WTC11 (cell line): ENCODE measurements at regions not wholly inside any gene's neighbourhood (a gene's known extent, or its start where the extent isn't known, plus 50 kb on each side); places are given as distances from the start of the nearest gene placed in this dataset.

Experiments used
- ATAC-seq: fragments of 200-7000 bp; cut with Tn5 transposase; 2 replicates; pipeline ENCODE4 v1.10.0; 2021; ENCODE audit warnings: mild to moderate bottlenecking, moderate library complexity
- CTCF ChIA-PET: fragments of 300-600 bp; sonication (Branson Sonifier 250); formaldehyde crosslinking; loops from one replicate; lab custom pipeline; 2021; ENCODE audit warnings: antibody characterized with exemption; lab: Charles Lee
- POLR2A ChIA-PET: fragments of 350-600 bp; sonication (Branson Sonifier 250); formaldehyde crosslinking; loops from one replicate; lab custom pipeline; 2021; ENCODE audit warnings: antibody characterized with exemption; lab: Charles Lee
- DNase-seq: peaks from one replicate; pipeline ENCODE4 v3.0.0; 2021; ENCODE audit warnings: low spot score
- H3K27ac Mint-ChIP-seq: 2 replicates; pipeline ENCODE4 v1.8.0; 2021; ENCODE audit warnings: mixed read lengths
- H3K27me3 Mint-ChIP-seq: 2 replicates; pipeline ENCODE4 v1.8.0; 2021; ENCODE audit warnings: low read depth, mild to moderate bottlenecking, moderate library complexity, mixed read lengths
- H3K36me3 Mint-ChIP-seq: 2 replicates; pipeline ENCODE4 v1.8.0; 2021; ENCODE audit warnings: mixed read lengths
- H3K4me1 Mint-ChIP-seq: 2 replicates; pipeline ENCODE4 v1.8.0; 2022; ENCODE audit warnings: mixed read lengths
- H3K4me3 Mint-ChIP-seq: 2 replicates; pipeline ENCODE4 v1.8.0; 2021; ENCODE audit warnings: mild to moderate bottlenecking, moderate library complexity, mixed read lengths
- H3K9me3 Mint-ChIP-seq: 2 replicates; pipeline ENCODE4 v1.8.0; 2021; ENCODE audit warnings: mixed read lengths
- ARID4B ChIP-seq: sonication (generic); formaldehyde crosslinking; IDR thresholded peaks from 2 replicates; pipeline ENCODE4 v1.8.0; 2023; ENCODE audit warnings: missing genetic modification reagents, mild to moderate bottlenecking, borderline replicate concordance
- CREM ChIP-seq: sonication (generic); formaldehyde crosslinking; IDR thresholded peaks from 2 replicates; pipeline ENCODE4 v1.8.1; 2022; ENCODE audit warnings: mild to moderate bottlenecking, missing genetic modification reagents, moderate library complexity
- E2F4 ChIP-seq: sonication (generic); formaldehyde crosslinking; IDR thresholded peaks from 2 replicates; pipeline ENCODE4 v1.8.1; 2022; ENCODE audit warnings: low read depth, mild to moderate bottlenecking, moderate library complexity, missing genetic modification reagents, borderline replicate concordance
- HMGXB4 ChIP-seq: sonication (generic); formaldehyde crosslinking; IDR thresholded peaks from 2 replicates; pipeline ENCODE4 v1.8.1; 2023; ENCODE audit warnings: mild to moderate bottlenecking, moderate library complexity, missing genetic modification reagents
- IRF2 ChIP-seq: sonication (generic); formaldehyde crosslinking; IDR thresholded peaks from 2 replicates; pipeline ENCODE4 v1.8.0; 2022; ENCODE audit warnings: low read depth, missing genetic modification reagents, borderline replicate concordance
- JUN ChIP-seq: sonication (generic); formaldehyde crosslinking; IDR thresholded peaks from 2 replicates; pipeline ENCODE4 v1.8.0; 2023; ENCODE audit warnings: mild to moderate bottlenecking, missing genetic modification reagents
- KAT7 ChIP-seq: sonication (generic); formaldehyde crosslinking; IDR thresholded peaks from 2 replicates; pipeline ENCODE4 v1.8.1; 2023; ENCODE audit warnings: missing genetic modification reagents, mild to moderate bottlenecking, borderline replicate concordance
- RELA ChIP-seq: sonication (generic); formaldehyde crosslinking; IDR thresholded peaks from 2 replicates; pipeline ENCODE4 v1.8.1; 2022; ENCODE audit warnings: missing genetic modification reagents, mild to moderate bottlenecking, borderline replicate concordance
- SOX15 ChIP-seq: fragments of 250-450 bp; sonication (Bioruptor Pico); IDR thresholded peaks from 2 replicates; pipeline ENCODE4 v1.9.0; 2021; ENCODE audit warnings: mild to moderate bottlenecking
- TCF7 ChIP-seq: sonication (generic); formaldehyde crosslinking; IDR thresholded peaks from 2 replicates; pipeline ENCODE4 v1.8.0; 2022; ENCODE audit warnings: mild to moderate bottlenecking, low read depth, missing genetic modification reagents, moderate library complexity
- ZBTB21 ChIP-seq: sonication (generic); formaldehyde crosslinking; IDR thresholded peaks from 2 replicates; pipeline ENCODE4 v1.8.1; 2023; ENCODE audit warnings: mild to moderate bottlenecking, missing genetic modification reagents, borderline replicate concordance
- ZNF138 ChIP-seq: sonication (generic); formaldehyde crosslinking; conservative IDR thresholded peaks from 2 replicates; pipeline ENCODE4 v1.8.1; 2022; ENCODE audit warnings: mild to moderate bottlenecking, moderate library complexity, missing genetic modification reagents
- ZNF423 ChIP-seq: fragments of 250-450 bp; sonication (Bioruptor Pico); IDR thresholded peaks from 2 replicates; pipeline ENCODE4 v2.1.2; 2022; ENCODE audit warnings: mild to moderate bottlenecking, moderate library complexity
- ZNF671 ChIP-seq: fragments of 250-450 bp; sonication (Bioruptor Pico); IDR thresholded peaks from 2 replicates; pipeline ENCODE4 v1.8.0; 2021; ENCODE audit warnings: mild to moderate bottlenecking

DNA sequence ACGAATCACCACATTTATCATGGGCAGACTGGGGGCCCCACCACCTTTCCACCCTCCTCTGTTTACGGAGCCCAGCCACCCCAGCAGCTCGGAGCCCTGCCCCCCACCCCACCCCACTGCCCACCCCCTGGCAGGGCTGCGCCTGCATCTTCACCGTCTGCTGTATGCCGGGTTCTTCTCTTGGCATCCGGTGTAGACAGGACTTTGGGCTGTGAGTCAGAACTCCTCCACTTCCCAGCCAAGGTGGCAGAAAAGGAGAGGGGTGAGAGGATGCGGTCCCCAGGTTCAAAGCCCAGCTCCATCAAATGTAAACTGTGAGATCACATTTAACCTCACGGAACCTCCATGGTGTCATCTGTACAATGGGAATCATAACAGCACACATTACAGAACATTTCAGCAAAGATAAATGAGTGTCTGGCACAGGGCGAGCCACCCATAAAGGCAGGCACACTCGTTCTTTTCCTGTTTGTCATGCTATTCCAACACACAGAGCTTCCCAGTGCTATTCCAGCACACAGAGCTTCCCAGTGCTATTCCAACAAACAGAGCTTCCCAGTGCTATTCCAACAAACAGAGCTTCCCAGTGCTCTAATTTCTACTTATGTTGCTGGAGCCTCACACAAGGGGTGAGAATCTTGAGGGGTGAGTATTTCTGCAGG is 292.7 kb upstream of the RTL1 start:
- Mint-ChIP-seq H3K4me1 (peaks cover 14% of the 10 kb centered on the region), H3K9me3 (no peaks in the 10 kb centered on the region), H3K4me3 (no peak overlapping the region), H3K27me3 (no peaks in the 10 kb centered on the region; the same call in 1 of the 2 replicates)
- no peak for ATAC-seq
- DNase-seq: no peak
- no peak for TF ChIP-seq ZNF671
- no peak for TF ChIP-seq JUN
- TF ChIP-seq, all 79 proteins: peak for 0
- Mint-ChIP-seq H3K27ac (no peak overlapping the region), H3K36me3 (no peaks in the 10 kb centered on the region)
- CTCF ChIA-PET: interaction anchor here (1.0 kb wide), 1 partner anchor 13 kb away, joined by 3 read pairs; no protein-coding TSS in a partner anchor
- POLR2A ChIA-PET: no interaction called here

DNA sequence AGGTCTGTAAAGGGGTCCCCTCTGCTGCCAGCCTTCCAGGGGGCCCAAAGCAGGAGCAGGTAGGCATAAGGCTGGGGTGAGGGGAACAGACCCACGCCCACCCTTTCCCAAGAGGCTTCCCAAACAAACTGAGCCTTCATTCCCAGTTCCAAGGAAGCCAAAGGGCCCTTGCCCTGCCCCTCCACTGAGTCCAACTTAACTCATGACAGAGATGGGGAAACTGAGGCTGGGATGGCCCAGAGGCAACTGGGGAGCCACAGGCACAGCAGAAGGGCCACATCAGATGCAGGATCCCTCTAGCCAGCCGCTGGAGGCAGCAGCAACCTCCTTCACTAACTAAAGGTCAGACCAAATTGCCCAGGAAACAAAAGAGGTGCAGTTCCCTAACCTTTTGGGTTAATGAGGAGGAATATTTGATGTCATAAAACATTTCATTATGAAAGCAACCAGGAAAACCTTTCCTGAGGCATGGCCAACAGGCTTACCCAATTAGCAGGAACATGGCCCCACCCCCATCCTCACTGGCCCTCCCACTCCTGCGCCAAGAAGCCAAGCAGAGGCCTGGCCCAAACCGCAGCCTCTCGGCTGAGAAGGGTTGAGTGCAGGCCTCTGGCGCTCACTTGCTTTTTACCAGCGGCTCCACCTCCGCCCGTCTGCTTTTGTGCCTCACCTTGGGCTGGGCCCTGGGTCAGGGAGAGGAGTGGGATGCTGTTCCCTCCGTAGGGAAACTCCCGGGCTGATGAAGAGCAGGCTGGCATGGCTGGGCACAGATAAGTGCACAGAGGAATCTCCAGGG is 293.5 kb upstream of the RTL1 start:
- peak; percentile 54 for DNase-seq
- POLR2A ChIA-PET: no interaction called here
- CTCF ChIA-PET: interaction anchor here (0.6 kb wide), 1 partner anchor 28 kb away, joined by 3 read pairs; no protein-coding TSS in a partner anchor
- Mint-ChIP-seq H3K9me3 (no peaks in the 10 kb centered on the region), H3K4me1 (peaks cover 14% of the 10 kb centered on the region), H3K27me3 (no peaks in the 10 kb centered on the region; the same call in 1 of the 2 replicates), H3K27ac (no peak overlapping the region), H3K4me3 (no peak overlapping the region), H3K36me3 (no peaks in the 10 kb centered on the region)
- no peak for TF ChIP-seq SOX15 (CRISPR knock-in tag)
- TF ChIP-seq ZNF423 (CRISPR knock-in tag): no peak
- TF ChIP-seq ARID4B (CRISPR knock-in tag): no peak
- ATAC-seq: peak; percentile 89

GRCh38 chr14:101197595-101198397 is 294.3 kb upstream of the RTL1 start:
- Mint-ChIP-seq H3K27me3 (no peaks in the 10 kb centered on the region; the same call in 1 of the 2 replicates), H3K4me3 (no peak overlapping the region), H3K36me3 (no peaks in the 10 kb centered on the region), H3K4me1 (peaks cover 14% of the 10 kb centered on the region), H3K9me3 (no peaks in the 10 kb centered on the region), H3K27ac (no peak overlapping the region)
- DNase-seq (no peak), ATAC-seq (no peak)
- POLR2A ChIA-PET: no interaction called here
- CTCF ChIA-PET: interaction anchor here (0.6 to 1.8 kb wide), 2 partner anchors 14 to 27 kb away, joined by 3 to 6 read pairs; no protein-coding TSS in a partner anchor
- no peak for TF ChIP-seq KAT7 (CRISPR knock-in tag)
- no peak for TF ChIP-seq ZNF138 (CRISPR knock-in tag)
- no peak for TF ChIP-seq CREM
- TF ChIP-seq HMGXB4: no peak
- TF ChIP-seq TCF7 (CRISPR knock-in tag): no peak
- no peak for TF ChIP-seq ZBTB21
- no peak for TF ChIP-seq RELA (CRISPR knock-in tag)
- TF ChIP-seq E2F4 (CRISPR knock-in tag): no peak
- no peak for TF ChIP-seq IRF2
- TF ChIP-seq, all 79 proteins: peak for 0
